ENCODE measurements at regions not wholly inside any gene's neighbourhood (a gene's known extent, or its start where the extent isn't known, plus 50 kb on each side); places are given as distances from the start of the nearest gene placed in this dataset.

DNA sequence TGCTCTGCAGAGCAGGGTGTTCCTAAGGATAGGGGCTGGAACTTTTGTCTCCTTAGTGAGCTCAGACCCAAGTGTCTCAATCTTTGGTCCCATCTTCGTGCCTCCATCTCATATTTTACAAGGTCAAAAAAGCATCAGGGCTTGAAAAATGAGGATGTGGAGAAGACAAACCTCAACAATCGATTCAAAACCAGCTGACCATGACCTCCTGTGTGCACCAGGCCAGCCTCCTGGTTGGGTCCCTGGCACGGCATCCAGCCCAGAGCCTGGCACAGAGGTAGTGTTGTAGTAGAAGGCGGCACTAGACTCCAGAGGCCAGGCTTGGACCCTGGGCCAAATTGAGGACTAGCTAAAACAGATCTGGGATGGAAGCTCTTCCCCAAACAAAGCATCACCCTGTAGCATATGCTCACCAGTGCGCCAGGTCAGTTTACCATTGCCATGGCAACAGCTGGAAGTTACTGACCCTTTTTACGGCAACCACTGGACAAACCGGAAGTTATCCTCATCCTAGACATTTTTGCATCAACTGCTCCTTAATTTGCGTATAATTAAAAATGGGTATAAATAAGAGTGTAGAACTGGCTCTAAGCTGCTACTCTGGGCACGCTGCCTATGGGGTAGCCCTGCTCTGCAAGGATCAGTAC lies 69.3 kb upstream of the BLCAP start:
- DNase-seq = no peak

GRCh38 chr20:37596168-37596567 lies 68.5 kb upstream of the BLCAP start:
- DNase-seq = no peak

DNA sequence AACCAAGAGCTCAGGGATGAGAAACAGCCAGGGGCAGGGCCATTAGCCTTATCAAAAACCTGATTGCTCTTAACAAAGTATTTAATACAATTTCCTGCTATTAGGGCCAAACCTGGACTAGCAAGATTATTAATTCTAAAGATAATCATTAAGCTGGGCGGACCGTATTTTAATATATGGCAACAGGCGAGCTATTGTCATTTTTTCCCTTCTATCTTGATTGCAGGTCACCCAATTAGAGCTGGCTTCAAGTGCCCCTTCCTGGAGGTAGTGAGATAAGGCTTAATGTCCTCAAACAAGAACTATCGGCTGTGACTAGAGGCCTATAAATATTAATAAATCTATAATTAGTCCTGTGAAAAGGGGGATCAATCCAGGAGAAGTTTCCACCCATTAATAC lies 66.0 kb upstream of the BLCAP start:
- no peak for DNase-seq

- DNase-seq = no peak
Measured at GRCh38 chr20:37590938-37591490, 63.3 kb upstream of the BLCAP start.

- no peak for DNase-seq
Measured at GRCh38 chr20:37586078-37586477, 58.4 kb upstream of the BLCAP start.

- DNase-seq = no peak
Measured at GRCh38 chr20:37584238-37584807, 56.6 kb upstream of the BLCAP start.

- DNase-seq = no peak
Measured at GRCh38 chr20:37581246-37581645, 53.6 kb upstream of the BLCAP start.

DNA sequence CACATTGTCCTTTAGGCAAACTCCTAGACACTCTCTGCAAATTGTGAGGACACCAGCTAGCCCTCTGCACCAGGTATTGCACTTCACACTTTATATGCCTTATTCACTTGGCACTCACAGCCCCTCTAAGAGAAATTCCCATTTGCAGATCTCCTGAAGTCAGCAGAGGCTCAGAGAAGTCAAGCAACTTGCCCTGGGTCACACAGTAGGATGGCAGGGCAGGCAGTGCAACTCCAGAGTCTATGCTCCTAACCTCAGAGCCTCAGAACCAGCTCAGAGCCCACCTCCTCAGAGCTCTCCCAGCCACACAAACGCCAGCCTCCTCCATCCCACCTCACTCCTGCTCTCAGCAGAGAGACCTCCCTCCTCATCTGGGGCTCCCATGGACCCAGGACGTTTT lies 52.4 kb upstream of the BLCAP start:
- DNase-seq = no peak

DNA sequence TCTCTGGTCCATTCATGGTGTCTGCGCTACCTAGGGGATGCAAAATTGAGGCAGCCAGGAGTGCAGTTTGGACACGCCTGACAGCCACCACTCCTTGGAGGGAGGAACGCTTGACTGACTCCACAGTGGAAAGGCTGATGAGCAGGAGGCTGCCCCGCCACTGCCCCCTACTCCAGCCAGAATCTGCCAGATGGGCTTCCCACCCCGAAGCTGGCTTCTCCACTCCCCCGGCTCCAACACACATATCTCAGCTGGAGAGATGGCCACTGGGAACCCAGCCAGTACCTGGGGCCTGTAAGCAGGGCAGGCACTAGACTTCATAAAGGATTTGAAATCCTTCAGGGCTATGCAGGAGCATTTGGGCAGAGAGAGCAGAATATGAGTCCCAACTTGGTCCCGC lies 51.4 kb upstream of the BLCAP start:
- no peak for DNase-seq

DNA sequence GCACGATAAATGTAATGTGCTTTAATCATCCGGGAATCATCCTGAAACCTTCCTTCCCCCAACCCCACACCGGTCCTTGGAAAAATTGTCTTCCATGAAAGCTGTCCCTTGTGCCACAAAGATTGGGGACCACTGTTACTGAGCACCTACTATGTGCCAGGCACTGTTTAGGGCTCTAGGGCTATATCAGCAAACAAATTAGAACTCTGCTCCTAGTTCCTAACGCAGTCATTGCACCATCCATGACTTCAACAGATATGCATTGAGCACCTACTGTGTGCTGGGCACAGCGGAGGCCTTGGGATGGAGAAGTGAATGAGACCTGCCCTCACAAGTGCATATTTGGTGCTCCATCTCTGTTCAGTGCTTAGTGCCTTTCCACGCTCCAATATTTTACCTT lies 50.3 kb upstream of the BLCAP start:
- no peak for DNase-seq

All from CD4-positive, alpha-beta T cell treated with Interleukin-17A for 1 hour (primary cell).